ENCODE measurements at regions not wholly inside any gene's neighbourhood (a gene's known extent, or its start where the extent isn't known, plus 50 kb on each side); places are given as distances from the start of the nearest gene placed in this dataset.

DNA sequence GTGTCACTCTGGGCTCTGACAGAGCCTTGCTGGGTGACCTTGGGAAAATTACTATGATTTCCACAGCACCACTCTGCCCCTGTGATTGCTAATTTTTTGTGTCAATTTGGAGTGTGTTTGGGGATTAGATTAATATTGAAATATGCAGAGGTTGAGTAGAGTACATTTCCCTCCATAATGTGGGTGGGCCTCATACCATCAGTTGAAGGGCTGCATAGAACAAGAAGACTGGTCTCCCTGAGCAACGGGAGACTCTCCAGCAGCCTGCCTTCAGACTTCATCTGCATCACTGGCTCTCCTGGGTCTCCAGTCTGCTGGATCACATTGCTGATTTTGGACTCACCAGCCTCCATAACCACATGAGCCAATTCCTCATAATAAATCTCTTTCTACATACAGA, 313.7 kb downstream of the TNS1 start:
- H3K27me3 Mint-ChIP-seq: peaks cover 19% of the 10 kb centered on the region
- ATAC-seq (ENCODE audit: low read depth) (no peak), DNase-seq (no peak)
- no peaks in the 10 kb centered on the region for H4K20me1 ChIP-seq (ENCODE audit: control insufficient read depth, insufficient read depth, low read length, poor library complexity, severe bottlenecking)
- no peak overlapping the region for H3K4me3 Mint-ChIP-seq
- intact Hi-C loops (cut with micrococcal nuclease): no loop called here
- H3K4me1 ChIP-seq (ENCODE audit: control insufficient read depth in 2 of 2, insufficient read depth in 2 of 2, low read length in 2 of 2): no peaks in the 10 kb centered on the region
- no peaks in the 10 kb centered on the region for H3K79me2 ChIP-seq (ENCODE audit: control insufficient read depth, insufficient read depth, low read length)
- ChIA-PET POLR2A (no interaction called here), CTCF (no interaction called here)
- H3K27ac ChIP-seq (ENCODE audit: low read length in 2 of 2): no peak overlapping the region
- H3K27ac Mint-ChIP-seq: no peak overlapping the region
- H3K9ac ChIP-seq (ENCODE audit: low read length): no peak overlapping the region
- H3K4me3 ChIP-seq (ENCODE audit: control extremely low read depth in 1 of 5, extremely low read depth in 1 of 5, insufficient read depth in 1 of 5, low read depth in 2 of 5, low read length in 4 of 5): no peak overlapping the region
- no peaks in the 10 kb centered on the region for H3K36me3 ChIP-seq (replicated peaks in 1 of 2; ENCODE audit: control extremely low read depth in 1 of 2, control insufficient read depth in 1 of 2, extremely low read depth in 1 of 2, insufficient read depth in 2 of 2, low read length in 1 of 2)
- H3K27me3 ChIP-seq (replicated peaks in 1 of 4; ENCODE audit: control extremely low read depth in 1 of 4, control insufficient read depth in 3 of 4, insufficient read depth in 4 of 4, low read length in 3 of 4): peaks cover 0 to 8% (median 2%) of the 10 kb centered on the region in 4 experiments
- H2AFZ ChIP-seq (ENCODE audit: insufficient read depth, low read depth, low read length, poor library complexity, severe bottlenecking): no peak overlapping the region
- no peaks in the 10 kb centered on the region for H3K9me3 ChIP-seq (ENCODE audit: control extremely low read depth in 1 of 3, control insufficient read depth in 2 of 3, insufficient read depth in 1 of 3, low read length in 2 of 3)
- WGBS (ENCODE audit: insufficient coverage): 100% methylated on average over 1 of the region's 1 CpG
- H3K9me3 Mint-ChIP-seq (ENCODE audit: insufficient read depth): no peaks in the 10 kb centered on the region
- TF ChIP-seq, protein P1, sequence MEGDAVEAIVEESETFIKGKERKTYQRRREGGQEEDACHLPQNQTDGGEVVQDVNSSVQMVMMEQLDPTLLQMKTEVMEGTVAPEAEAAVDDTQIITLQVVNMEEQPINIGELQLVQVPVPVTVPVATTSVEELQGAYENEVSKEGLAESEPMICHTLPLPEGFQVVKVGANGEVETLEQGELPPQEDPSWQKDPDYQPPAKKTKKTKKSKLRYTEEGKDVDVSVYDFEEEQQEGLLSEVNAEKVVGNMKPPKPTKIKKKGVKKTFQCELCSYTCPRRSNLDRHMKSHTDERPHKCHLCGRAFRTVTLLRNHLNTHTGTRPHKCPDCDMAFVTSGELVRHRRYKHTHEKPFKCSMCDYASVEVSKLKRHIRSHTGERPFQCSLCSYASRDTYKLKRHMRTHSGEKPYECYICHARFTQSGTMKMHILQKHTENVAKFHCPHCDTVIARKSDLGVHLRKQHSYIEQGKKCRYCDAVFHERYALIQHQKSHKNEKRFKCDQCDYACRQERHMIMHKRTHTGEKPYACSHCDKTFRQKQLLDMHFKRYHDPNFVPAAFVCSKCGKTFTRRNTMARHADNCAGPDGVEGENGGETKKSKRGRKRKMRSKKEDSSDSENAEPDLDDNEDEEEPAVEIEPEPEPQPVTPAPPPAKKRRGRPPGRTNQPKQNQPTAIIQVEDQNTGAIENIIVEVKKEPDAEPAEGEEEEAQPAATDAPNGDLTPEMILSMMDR (IDR thresholded peaks at IDR 0.05): no peak
- no peak for TF ChIP-seq EZH2 (IDR thresholded peaks at IDR 0.05; ENCODE audit: borderline replicate concordance, insufficient read depth, low read depth, low read length, poor library complexity, severe bottlenecking)
- H3K4me2 ChIP-seq (replicated peaks; ENCODE audit: low read depth, low read length, poor library complexity, severe bottlenecking): no peak overlapping the region
- H3K4me1 Mint-ChIP-seq: no peaks in the 10 kb centered on the region

GRCh38 chr2:217688494-217688893, 314.3 kb downstream of the TNS1 start:
- no peak for ATAC-seq (ENCODE audit: low read depth)
- DNase-seq: no peak
- no peak overlapping the region for H2AFZ ChIP-seq (ENCODE audit: insufficient read depth, low read depth, low read length, poor library complexity, severe bottlenecking)
- Mint-ChIP-seq H3K9me3 (ENCODE audit: insufficient read depth) (no peaks in the 10 kb centered on the region), H3K27me3 (peaks cover 19% of the 10 kb centered on the region), H3K4me1 (no peaks in the 10 kb centered on the region), H3K4me3 (no peak overlapping the region), H3K27ac (no peak overlapping the region)
- H3K27ac ChIP-seq (ENCODE audit: low read length in 2 of 2): no peak overlapping the region
- no peaks in the 10 kb centered on the region for H3K4me1 ChIP-seq (ENCODE audit: control insufficient read depth in 2 of 2, insufficient read depth in 2 of 2, low read length in 2 of 2)
- no peaks in the 10 kb centered on the region for H3K79me2 ChIP-seq (ENCODE audit: control insufficient read depth, insufficient read depth, low read length)
- H3K36me3 ChIP-seq (replicated peaks in 1 of 2; ENCODE audit: control extremely low read depth in 1 of 2, control insufficient read depth in 1 of 2, extremely low read depth in 1 of 2, insufficient read depth in 2 of 2, low read length in 1 of 2): no peaks in the 10 kb centered on the region
- CTCF ChIA-PET: no interaction called here
- H4K20me1 ChIP-seq (ENCODE audit: control insufficient read depth, insufficient read depth, low read length, poor library complexity, severe bottlenecking): no peaks in the 10 kb centered on the region
- no peak overlapping the region for H3K9ac ChIP-seq (ENCODE audit: low read length)
- H3K27me3 ChIP-seq (replicated peaks in 1 of 4; ENCODE audit: control extremely low read depth in 1 of 4, control insufficient read depth in 3 of 4, insufficient read depth in 4 of 4, low read length in 3 of 4): peaks cover 0 to 8% (median 4%) of the 10 kb centered on the region in 4 experiments
- H3K9me3 ChIP-seq (ENCODE audit: control extremely low read depth in 1 of 3, control insufficient read depth in 2 of 3, insufficient read depth in 1 of 3, low read length in 2 of 3): no peaks in the 10 kb centered on the region
- POLR2A ChIA-PET: no interaction called here
- intact Hi-C loops (cut with micrococcal nuclease): no loop called here
- TF ChIP-seq, protein P1 (IDR thresholded peaks at IDR 0.05): no peak
- no peak for TF ChIP-seq EZH2 (IDR thresholded peaks at IDR 0.05; ENCODE audit: borderline replicate concordance, insufficient read depth, low read depth, low read length, poor library complexity, severe bottlenecking)
- H3K4me3 ChIP-seq (ENCODE audit: control extremely low read depth in 1 of 5, extremely low read depth in 1 of 5, insufficient read depth in 1 of 5, low read depth in 2 of 5, low read length in 4 of 5): no peak overlapping the region
- WGBS (ENCODE audit: insufficient coverage): 72% methylated on average over 3 of the region's 3 CpGs
- no peak overlapping the region for H3K4me2 ChIP-seq (replicated peaks; ENCODE audit: low read depth, low read length, poor library complexity, severe bottlenecking)
